ENCODE measurements at regions not wholly inside any gene's neighbourhood (a gene's known extent, or its start where the extent isn't known, plus 50 kb on each side); places are given as distances from the start of the nearest gene placed in this dataset.

DNA sequence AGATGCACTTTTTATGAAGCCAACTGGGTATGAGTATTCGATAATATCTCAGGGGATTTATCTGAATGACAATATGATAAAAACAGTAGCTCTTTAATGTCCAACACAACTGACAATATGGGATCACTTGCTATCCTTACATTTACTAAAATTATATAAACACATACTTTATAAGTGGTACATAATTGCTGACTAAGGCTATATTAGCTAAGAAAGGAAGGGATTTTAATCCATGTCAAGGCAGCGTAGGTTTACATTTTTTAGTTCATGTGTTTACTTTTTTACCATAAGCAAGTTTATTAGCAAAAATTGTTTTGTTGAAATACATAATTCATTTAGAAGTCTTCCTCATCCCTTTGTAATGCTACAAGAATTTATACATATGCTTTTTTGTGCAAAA, 796.2 kb downstream of the TLE1 start:
- TF ChIP-seq, protein P1, sequence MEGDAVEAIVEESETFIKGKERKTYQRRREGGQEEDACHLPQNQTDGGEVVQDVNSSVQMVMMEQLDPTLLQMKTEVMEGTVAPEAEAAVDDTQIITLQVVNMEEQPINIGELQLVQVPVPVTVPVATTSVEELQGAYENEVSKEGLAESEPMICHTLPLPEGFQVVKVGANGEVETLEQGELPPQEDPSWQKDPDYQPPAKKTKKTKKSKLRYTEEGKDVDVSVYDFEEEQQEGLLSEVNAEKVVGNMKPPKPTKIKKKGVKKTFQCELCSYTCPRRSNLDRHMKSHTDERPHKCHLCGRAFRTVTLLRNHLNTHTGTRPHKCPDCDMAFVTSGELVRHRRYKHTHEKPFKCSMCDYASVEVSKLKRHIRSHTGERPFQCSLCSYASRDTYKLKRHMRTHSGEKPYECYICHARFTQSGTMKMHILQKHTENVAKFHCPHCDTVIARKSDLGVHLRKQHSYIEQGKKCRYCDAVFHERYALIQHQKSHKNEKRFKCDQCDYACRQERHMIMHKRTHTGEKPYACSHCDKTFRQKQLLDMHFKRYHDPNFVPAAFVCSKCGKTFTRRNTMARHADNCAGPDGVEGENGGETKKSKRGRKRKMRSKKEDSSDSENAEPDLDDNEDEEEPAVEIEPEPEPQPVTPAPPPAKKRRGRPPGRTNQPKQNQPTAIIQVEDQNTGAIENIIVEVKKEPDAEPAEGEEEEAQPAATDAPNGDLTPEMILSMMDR (IDR thresholded peaks at IDR 0.05; ENCODE audit: poor library complexity) = no peak
- TF ChIP-seq EZH2 (IDR thresholded peaks at IDR 0.05; ENCODE audit: borderline replicate concordance) (no peak), EZH2phosphoT487 (IDR thresholded peaks at IDR 0.05; ENCODE audit: low read depth, severe bottlenecking, unreplicated experiment) (no peak)

Measured in hepatocyte (in vitro differentiated cells).